ENCODE measurements at regions not wholly inside any gene's neighbourhood (a gene's known extent, or its start where the extent isn't known, plus 50 kb on each side); places are given as distances from the start of the nearest gene placed in this dataset.

- Histone ChIP-seq H3K4me1 (ENCODE audit: control insufficient read depth, extremely low read depth, insufficient read depth, low read length) (peaks cover 18% of the 10 kb centered on the region), H3K27me3 (ENCODE audit: control insufficient read depth, extremely low read depth, insufficient read depth, low read length) (no peaks in the 10 kb centered on the region), H4K20me1 (ENCODE audit: control insufficient read depth, extremely low read depth, insufficient read depth, low read length) (peaks cover 2% of the 10 kb centered on the region), H3K9me1 (ENCODE audit: control insufficient read depth, extremely low read depth, insufficient read depth, low read length) (peaks cover 2% of the 10 kb centered on the region), H3K4me3 (ENCODE audit: control insufficient read depth in 2 of 3, extremely low read depth in 1 of 3, insufficient read depth in 2 of 3, low read depth in 1 of 3, low read length in 3 of 3) (peak overlapping the region in 2 of 3 experiments; percentile 13 to 32), H3K4me2 (ENCODE audit: control insufficient read depth, extremely low read depth, insufficient read depth, low read depth, low read length) (peak overlapping the region; percentile 74), H3K79me2 (ENCODE audit: control insufficient read depth, insufficient read depth, low read length) (no peaks in the 10 kb centered on the region), H3K27ac (ENCODE audit: control insufficient read depth, insufficient read depth, low read length) (peak overlapping the region; percentile 87), H2AFZ (ENCODE audit: control insufficient read depth, low read length) (peak overlapping the region; percentile 75), H3K9me3 (ENCODE audit: control insufficient read depth, low read depth, low read length) (no peaks in the 10 kb centered on the region), H3K36me3 (ENCODE audit: control insufficient read depth in 2 of 2, extremely low read depth in 1 of 2, insufficient read depth in 2 of 2, low read length in 2 of 2) (no peaks in the 10 kb centered on the region), H3K9ac (ENCODE audit: control insufficient read depth, extremely low read depth, insufficient read depth, low read length) (peak overlapping the region; percentile 52)
- FAIRE-seq (peak; percentile 90), DNase-seq (ENCODE audit: low read depth, low spot score) (peak; percentile 60)
- dilution Hi-C loops (cut with MboI; ENCODE audit: extremely low pct_ligation_motif_present, low sequenced_read_pairs): no loop called here
- TF ChIP-seq CTCF (optimal IDR thresholded peaks at IDR 0.05 in 1 of 3, IDR thresholded peaks at IDR 0.05 in 1 of 3, conservative IDR thresholded peaks at IDR 0.05 in 1 of 3; ENCODE audit: extremely low read depth in 1 of 3, insufficient read depth in 2 of 3, low read length in 3 of 3) (no peak), EZH2 (IDR thresholded peaks at IDR 0.05; ENCODE audit: low read length) (no peak)
Measured at GRCh38 chr1:220370041-220370700, 97.9 kb upstream of the RAB3GAP2 start.

- Histone ChIP-seq H3K36me3 (ENCODE audit: control insufficient read depth in 2 of 2, extremely low read depth in 1 of 2, insufficient read depth in 2 of 2, low read length in 2 of 2) (no peaks in the 10 kb centered on the region), H3K4me3 (ENCODE audit: control insufficient read depth in 2 of 3, extremely low read depth in 1 of 3, insufficient read depth in 2 of 3, low read depth in 1 of 3, low read length in 3 of 3) (no peak overlapping the region), H3K9me1 (ENCODE audit: control insufficient read depth, extremely low read depth, insufficient read depth, low read length) (peaks cover 2% of the 10 kb centered on the region), H4K20me1 (ENCODE audit: control insufficient read depth, extremely low read depth, insufficient read depth, low read length) (peaks cover 2% of the 10 kb centered on the region), H3K4me2 (ENCODE audit: control insufficient read depth, extremely low read depth, insufficient read depth, low read depth, low read length) (peak overlapping the region; percentile 45), H3K27me3 (ENCODE audit: control insufficient read depth, extremely low read depth, insufficient read depth, low read length) (no peaks in the 10 kb centered on the region), H3K79me2 (ENCODE audit: control insufficient read depth, insufficient read depth, low read length) (no peaks in the 10 kb centered on the region), H3K9me3 (ENCODE audit: control insufficient read depth, low read depth, low read length) (no peaks in the 10 kb centered on the region), H3K4me1 (ENCODE audit: control insufficient read depth, extremely low read depth, insufficient read depth, low read length) (peaks cover 18% of the 10 kb centered on the region), H3K27ac (ENCODE audit: control insufficient read depth, insufficient read depth, low read length) (peak overlapping the region; percentile 87), H3K9ac (ENCODE audit: control insufficient read depth, extremely low read depth, insufficient read depth, low read length) (no peak overlapping the region), H2AFZ (ENCODE audit: control insufficient read depth, low read length) (no peak overlapping the region)
- FAIRE-seq: no peak
- dilution Hi-C loops (cut with MboI; ENCODE audit: extremely low pct_ligation_motif_present, low sequenced_read_pairs): no loop called here
- DNase-seq (ENCODE audit: low read depth, low spot score): no peak
- TF ChIP-seq CTCF (optimal IDR thresholded peaks at IDR 0.05 in 1 of 3, IDR thresholded peaks at IDR 0.05 in 1 of 3, conservative IDR thresholded peaks at IDR 0.05 in 1 of 3; ENCODE audit: extremely low read depth in 1 of 3, insufficient read depth in 2 of 3, low read length in 3 of 3) (no peak), EZH2 (IDR thresholded peaks at IDR 0.05; ENCODE audit: low read length) (no peak)
Measured at GRCh38 chr1:220369511-220369910, 97.3 kb upstream of the RAB3GAP2 start.
